ENCODE measurements at regions not wholly inside any gene's neighbourhood (a gene's known extent, or its start where the extent isn't known, plus 50 kb on each side); places are given as distances from the start of the nearest gene placed in this dataset.
A peak's percentile ranks its signal among the peaks of the same experiment; 100 is the strongest.

- no peak for DNase-seq (ENCODE audit: low spot score)
Observed at GRCh38 chr9:109549386-109549785, 51.3 kb upstream of the PTPN3 start.

GRCh38 chr9:109551651-109552050 is 53.5 kb upstream of the PTPN3 start:
- DNase-seq (ENCODE audit: low spot score), result no peak

GRCh38 chr9:109555215-109555614 is 57.1 kb upstream of the PTPN3 start:
- DNase-seq (ENCODE audit: low spot score), result no peak

DNA sequence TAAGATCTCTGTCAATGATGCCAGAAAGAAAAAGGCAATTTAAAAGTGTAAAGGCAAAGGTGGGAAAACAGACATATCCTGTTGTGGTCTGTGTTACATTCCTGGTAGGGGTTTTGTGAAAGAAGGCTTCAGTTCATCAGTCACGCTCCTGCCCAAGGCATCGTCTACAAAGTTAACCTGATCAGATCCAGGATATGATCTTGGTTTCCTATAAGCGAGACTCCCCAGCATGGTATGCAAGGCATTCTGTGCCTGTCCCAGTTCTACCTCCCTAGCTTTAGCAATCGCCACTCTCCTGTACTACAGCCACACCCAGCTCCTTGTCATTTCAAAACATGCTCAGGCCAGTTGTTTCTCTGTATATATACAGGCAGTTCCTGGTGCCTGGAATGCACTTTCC is 58.0 kb upstream of the PTPN3 start:
- no peak for DNase-seq (ENCODE audit: low spot score)

- no peak for DNase-seq (ENCODE audit: low spot score)
Observed at GRCh38 chr9:109556786-109557185, 58.7 kb upstream of the PTPN3 start.

DNA sequence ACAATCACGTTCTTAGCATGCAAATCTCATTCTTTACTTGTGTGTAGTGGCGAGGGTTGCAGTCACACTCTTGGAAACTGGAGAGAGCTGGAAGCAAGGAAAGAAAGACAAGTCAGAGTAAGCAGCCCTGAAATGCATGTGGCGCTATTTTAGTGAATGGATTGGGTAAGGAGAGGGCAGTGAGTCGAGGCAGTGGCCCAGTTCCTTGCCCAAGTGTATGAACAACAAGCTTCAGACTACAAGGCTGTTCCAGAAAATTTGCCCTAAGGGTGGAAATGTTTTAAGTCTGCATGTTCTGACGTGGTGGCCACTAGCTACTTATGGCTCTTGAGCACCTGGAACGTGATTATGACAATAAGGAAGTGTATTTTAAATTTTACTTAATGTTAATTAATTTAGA is 59.4 kb upstream of the PTPN3 start:
- no peak for DNase-seq (ENCODE audit: low spot score)

DNA sequence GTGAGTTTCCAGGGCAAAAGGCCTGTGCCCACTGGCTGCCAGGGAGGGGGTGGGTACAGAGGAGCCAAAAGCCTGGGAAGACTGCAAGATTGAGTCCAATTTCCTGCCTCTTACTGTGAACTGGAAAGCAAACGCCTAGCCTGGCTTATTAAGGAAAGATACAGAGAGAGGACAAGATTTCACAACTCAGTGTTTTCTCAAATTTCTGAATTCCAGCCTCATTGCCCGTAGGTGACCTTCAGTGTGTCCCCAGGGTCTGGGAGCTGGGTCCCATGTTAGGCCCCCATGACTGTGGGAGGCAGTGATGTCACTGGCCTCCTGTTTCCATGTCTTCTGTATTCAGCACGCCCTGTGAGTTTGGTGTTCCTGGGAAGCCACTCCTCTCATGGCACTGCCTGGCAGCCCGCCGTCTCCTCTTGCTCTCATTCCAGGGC is 60.6 kb upstream of the PTPN3 start:
- DNase-seq (ENCODE audit: low spot score), result no peak

DNA sequence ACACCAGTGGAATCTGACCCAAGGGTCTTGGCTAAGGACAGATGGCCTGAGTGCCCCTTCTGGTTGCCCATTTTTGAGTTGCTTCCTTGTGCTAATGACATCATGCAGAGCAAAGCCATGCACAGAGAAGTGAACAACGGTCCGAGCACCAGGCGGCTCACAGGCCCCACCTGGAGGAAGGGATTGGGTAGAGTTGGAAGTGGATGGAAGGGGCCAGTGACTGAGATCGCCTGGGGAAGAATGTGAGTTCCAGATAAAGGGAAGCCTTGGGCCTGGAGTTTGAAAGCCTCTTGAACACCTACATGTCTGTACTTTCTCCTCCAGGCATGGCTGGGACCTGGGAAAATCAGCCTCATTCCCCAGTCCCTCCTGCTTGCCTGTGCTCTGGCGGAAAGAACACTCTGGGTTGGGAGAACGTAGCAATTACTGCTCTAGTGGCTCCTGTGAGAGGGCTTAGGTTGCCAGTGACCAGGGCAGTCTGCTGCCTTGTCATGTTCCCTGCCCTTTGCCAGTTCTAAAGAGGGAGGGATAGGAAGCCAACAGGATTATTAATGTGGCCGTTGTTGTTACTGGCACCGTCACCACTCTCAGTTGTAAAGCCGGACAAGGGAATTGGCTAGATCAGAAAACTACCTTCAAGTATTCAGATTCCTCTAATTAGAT is 62.5 kb upstream of the PTPN3 start:
- no peak for DNase-seq (ENCODE audit: low spot score)

- no peak for DNase-seq (ENCODE audit: low spot score)
Observed at GRCh38 chr9:109561137-109561536, 63.0 kb upstream of the PTPN3 start.

- DNase-seq (ENCODE audit: low spot score), result no peak
Observed at GRCh38 chr9:109568089-109568488, 70.0 kb upstream of the PTPN3 start.

- no peak for DNase-seq (ENCODE audit: low spot score)
Observed at GRCh38 chr9:109568568-109569210, 70.6 kb upstream of the PTPN3 start.

DNA sequence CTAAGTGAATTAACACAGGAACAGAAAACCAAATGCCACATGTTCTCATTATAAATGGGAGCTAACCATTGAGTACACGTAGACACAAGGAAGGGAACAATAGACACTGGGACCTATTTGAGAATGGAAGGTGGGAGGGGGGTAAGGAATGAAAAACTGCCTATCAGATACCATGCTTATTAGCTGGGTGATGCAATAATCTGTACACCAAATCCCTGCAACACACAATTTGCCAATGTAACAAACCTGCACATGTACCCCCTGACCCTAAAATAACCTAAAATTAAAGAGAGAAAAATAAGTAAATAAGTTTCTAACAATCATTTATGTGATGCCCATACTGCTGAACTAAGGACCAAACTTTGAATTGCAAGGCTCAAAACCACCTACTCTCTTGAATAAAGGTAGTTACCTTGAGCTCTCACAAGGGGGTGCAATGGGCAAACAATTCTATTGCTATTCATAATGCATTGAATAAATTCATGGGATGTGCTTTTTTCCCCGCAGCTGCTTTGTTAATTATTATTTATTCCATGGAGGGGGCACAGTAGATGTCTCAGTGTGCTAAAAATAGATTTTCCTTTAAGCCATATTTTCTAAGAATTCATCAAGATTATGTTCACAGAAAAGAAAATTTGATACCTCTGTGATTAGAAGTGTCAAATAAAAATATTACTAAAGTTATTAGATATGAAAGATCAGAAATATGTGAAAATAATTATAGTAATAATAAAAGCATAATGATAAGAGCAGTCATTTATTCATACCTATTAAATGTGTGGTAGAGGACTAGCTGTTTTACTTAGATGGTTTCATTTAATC is 76.2 kb upstream of the PTPN3 start:
- DNase-seq (ENCODE audit: low spot score), result peak; percentile 37

DNA sequence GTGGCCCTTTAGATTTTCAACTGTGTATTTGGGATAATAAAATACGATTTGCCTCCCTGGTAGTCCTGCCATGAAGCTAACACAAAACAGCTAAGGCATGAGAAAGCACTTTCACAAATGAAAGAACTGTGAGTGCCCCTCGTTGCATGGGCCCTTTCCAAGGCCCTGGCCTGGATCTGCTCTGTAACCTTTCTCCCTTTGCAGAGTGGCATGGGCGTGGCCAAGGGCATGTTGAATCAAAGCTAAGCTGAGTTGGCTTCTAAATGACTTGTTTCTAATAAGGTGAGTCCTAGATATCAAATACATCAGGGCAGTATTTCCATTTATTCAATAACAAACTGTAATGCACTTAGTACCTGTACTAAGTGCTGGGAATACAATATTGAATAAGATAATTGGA is 78.7 kb upstream of the PTPN3 start:
- DNase-seq (ENCODE audit: low spot score), result no peak

DNA sequence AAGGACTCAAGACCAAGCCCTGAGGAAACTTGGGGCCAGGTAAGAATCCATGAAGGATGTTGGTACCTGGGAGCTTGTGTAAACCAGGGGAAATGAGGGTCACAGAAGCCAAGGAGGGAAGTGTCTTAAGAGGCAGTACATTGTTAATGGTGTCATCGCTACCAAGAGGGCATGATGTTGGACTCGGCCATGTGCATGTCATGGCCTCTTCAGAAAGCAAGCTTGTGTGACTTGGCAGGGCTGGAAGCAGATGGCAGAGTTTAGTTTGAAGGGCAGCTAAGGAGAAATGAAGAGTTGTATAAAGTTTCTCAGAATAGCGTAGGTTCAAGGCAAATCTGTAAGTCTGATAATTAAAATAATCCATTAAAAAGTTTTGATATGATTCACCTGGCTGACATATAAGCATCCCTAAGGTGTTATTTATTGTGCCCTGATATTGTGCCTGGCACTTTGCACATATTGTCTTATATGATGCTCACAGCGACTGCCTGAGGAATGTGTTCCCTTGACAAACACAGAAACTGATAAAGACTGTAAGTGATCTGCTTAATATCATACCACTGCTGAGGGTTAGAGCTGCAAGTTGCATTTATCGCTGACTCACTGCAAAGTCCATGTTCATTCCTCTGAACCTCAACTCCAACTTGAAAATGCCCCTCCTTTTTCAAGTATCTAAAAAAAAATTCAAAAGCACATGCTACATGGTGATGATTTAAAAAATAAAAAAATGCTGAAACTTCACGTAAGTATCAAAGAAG is 81.3 kb upstream of the PTPN3 start:
- DNase-seq (ENCODE audit: low spot score), result peak; percentile 25

- no peak for DNase-seq (ENCODE audit: low spot score)
Observed at GRCh38 chr9:109582386-109582785, 84.3 kb upstream of the PTPN3 start.

GRCh38 chr9:109584205-109584604 is 86.1 kb upstream of the PTPN3 start:
- DNase-seq (ENCODE audit: low spot score), result no peak

- DNase-seq (ENCODE audit: low spot score), result no peak
Observed at GRCh38 chr9:109585796-109586195, 87.7 kb upstream of the PTPN3 start.

DNA sequence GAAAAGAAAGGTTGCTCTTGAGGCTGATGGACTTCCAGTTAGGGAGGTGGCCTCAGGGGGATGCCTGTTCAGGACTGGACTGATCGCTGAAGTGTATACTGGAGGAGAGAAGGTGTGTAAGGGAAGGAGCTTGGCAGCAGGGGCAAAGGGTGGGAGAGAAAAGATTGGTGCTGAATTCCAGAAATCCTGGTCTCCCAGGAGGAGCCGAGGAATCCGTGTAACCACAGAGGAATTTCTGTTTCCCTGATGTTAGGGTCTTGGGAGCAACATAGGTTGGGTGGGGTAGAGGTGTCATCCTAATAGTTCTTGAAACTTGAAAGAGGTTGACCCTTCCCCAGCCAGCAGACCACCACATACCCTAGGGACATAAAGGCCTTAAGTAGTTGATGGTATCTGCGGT is 88.9 kb upstream of the PTPN3 start:
- DNase-seq (ENCODE audit: low spot score), result no peak

GRCh38 chr9:109588415-109588814 is 90.3 kb upstream of the PTPN3 start:
- DNase-seq (ENCODE audit: low spot score), result no peak

GRCh38 chr9:109590966-109591365 is 92.9 kb upstream of the PTPN3 start:
- DNase-seq (ENCODE audit: low spot score), result no peak

- DNase-seq (ENCODE audit: low spot score), result no peak
Observed at GRCh38 chr9:109591691-109592090, 93.6 kb upstream of the PTPN3 start.

- no peak for DNase-seq (ENCODE audit: low spot score)
Observed at GRCh38 chr9:109593612-109594011, 95.5 kb upstream of the PTPN3 start.
